Muscle of leg (tissue), 3 donors: ENCODE measurements at regions not wholly inside any gene's neighbourhood (a gene's known extent, or its start where the extent isn't known, plus 50 kb on each side); places are given as distances from the start of the nearest gene placed in this dataset.

Source experiments
- DNase-seq: peaks from one replicate; pipeline ENCODE4 v3.0.0; 2013
- H3K27ac ChIP-seq: one replicate; pipeline ENCODE4 v1.5.1; 2013; ENCODE audit warnings: mild to moderate bottlenecking, low read length, control low read depth
- H3K27me3 ChIP-seq: one replicate; pipeline ENCODE4 v1.6.1; 2013; ENCODE audit warnings: low read length; ENCODE audit not compliant: control insufficient read depth, insufficient read depth
- H3K36me3 ChIP-seq: one replicate; pipeline ENCODE4 v1.6.1; 2013; ENCODE audit warnings: low read length; ENCODE audit not compliant: control insufficient read depth, insufficient read depth
- H3K4me1 ChIP-seq: one replicate; pipeline ENCODE4 v1.6.1; 2013; ENCODE audit warnings: low read length; ENCODE audit not compliant: control insufficient read depth, insufficient read depth
- H3K4me3 ChIP-seq: one replicate; pipeline ENCODE4 v1.5.1; 2013; ENCODE audit warnings: low read length, control low read depth
- H3K9me3 ChIP-seq: replicated peaks from 2 replicates; pipeline ENCODE4 v1.6.1; 2013; ENCODE audit warnings: low read depth, low read length; ENCODE audit not compliant: control insufficient read depth
- WGBS: methylation state at CpG from one replicate; pipeline ENCODE4 v1.1.5; 2013; ENCODE audit warnings: missing lambda C conversion rate; ENCODE audit not compliant: insufficient coverage; 5-methylcytosine and 5-hydroxymethylcytosine counted together

GRCh38 chr2:164439885-164440284 is 181.4 kb downstream of the GRB14 start:
- H3K27me3 ChIP-seq = no peaks in the 10 kb centered on the region
- H3K36me3 ChIP-seq = no peaks in the 10 kb centered on the region
- H3K9me3 ChIP-seq = no peaks in the 10 kb centered on the region
- H3K4me1 ChIP-seq = no peaks in the 10 kb centered on the region
- no peak for DNase-seq
- H3K27ac ChIP-seq = no peak overlapping the region
- no peak overlapping the region for H3K4me3 ChIP-seq
- WGBS = no CpG with 5 or more reads among the region's 3 CpGs

DNA sequence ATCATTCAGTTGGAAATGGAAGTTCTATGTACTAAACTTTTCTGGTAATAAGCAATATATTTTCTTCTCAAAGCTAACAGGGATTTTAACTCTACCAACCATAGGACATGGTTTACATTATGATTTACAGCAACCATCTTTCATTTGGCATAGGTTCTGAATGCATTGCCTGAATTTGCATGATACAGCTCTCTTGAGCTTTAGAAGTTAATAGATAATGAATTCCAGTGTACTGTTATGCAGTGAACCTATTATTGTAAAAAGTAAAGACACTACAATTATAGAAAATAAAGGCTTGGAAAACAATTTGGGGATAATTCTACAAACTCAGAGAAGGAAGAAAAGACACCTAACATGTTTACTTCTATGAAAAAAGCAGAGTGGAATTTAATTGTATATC is 182.0 kb downstream of the GRB14 start:
- H3K27ac ChIP-seq = no peak overlapping the region

DNA sequence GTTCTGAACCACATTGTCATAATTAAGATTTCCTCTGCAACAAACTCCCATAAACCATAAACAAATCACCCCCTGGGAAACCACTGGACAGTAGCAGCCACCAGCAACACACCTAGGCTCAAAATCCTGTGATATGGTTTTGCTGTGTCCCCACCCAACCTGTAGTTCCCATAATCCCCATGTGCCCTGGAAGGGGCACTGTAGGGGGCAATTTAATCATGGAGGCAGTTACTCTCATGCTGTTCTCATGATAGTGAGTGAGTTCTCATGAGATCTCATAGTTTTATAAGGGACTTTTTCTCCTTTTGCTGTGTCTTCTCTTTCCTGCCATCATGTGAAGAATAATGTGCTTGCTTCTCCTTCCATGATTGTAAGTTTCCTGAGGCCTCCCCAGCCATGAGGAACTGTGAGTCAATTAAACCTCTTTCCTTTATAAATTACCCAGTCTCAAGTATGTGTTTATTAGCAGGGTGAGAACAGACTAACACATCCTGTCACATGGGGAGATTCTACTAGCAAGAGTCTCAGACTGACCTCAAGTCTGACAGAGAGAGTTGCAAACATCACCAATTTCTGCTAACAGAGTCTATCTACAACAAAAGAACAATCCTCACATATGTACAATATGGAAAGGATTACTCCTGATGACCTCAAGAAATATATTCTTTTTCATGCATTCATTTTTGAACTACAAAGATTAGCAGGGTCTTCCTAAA is 182.6 kb downstream of the GRB14 start:
- DNase-seq = no peak
- H3K4me3 ChIP-seq = no peak overlapping the region
- H3K9me3 ChIP-seq = no peaks in the 10 kb centered on the region

More for the DNA sequence above, 182.0 kb downstream of the GRB14 start:
- Histone ChIP-seq H3K4me3 (no peak overlapping the region), H3K9me3 (no peaks in the 10 kb centered on the region), H3K4me1 (no peaks in the 10 kb centered on the region), H3K27me3 (no peaks in the 10 kb centered on the region), H3K36me3 (no peaks in the 10 kb centered on the region)
- DNase-seq = no peak

GRCh38 chr2:164436131-164436530 is 185.2 kb downstream of the GRB14 start:
- Histone ChIP-seq H3K9me3 (no peaks in the 10 kb centered on the region), H3K27me3 (no peaks in the 10 kb centered on the region), H3K4me3 (no peak overlapping the region), H3K27ac (no peak overlapping the region), H3K36me3 (no peaks in the 10 kb centered on the region), H3K4me1 (no peaks in the 10 kb centered on the region)
- WGBS = no CpG with 5 or more reads among the region's 3 CpGs
- no peak for DNase-seq

More for the DNA sequence above, 182.6 kb downstream of the GRB14 start:
- no peaks in the 10 kb centered on the region for H3K27me3 ChIP-seq
- no peaks in the 10 kb centered on the region for H3K36me3 ChIP-seq
- no peaks in the 10 kb centered on the region for H3K4me1 ChIP-seq
- no peak overlapping the region for H3K27ac ChIP-seq

- DNase-seq = peak; percentile 65
Observed at GRCh38 chr2:164430166-164430783, 191.0 kb downstream of the GRB14 start.

DNA sequence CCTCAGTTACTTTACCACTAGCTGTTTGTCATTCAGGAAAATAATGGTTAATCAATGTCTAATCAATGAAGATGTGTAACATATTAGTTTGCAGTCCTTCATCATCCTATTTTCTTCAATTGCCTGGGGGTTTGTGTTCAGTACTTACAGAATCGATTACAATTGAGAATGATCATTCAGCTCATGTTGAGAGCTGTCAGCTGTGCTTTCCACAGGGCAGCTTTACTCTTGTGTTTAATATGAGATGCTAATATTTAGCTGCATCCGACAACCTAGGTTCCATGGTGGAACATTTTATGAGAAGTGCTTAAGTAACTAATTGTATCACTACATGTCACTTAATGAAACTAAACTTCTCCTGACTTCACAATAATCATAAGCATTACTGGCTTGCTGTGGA is 191.9 kb downstream of the GRB14 start:
- H3K27me3 ChIP-seq = no peaks in the 10 kb centered on the region
- H3K9me3 ChIP-seq = no peaks in the 10 kb centered on the region
- H3K27ac ChIP-seq = no peak overlapping the region
- no CpG with 5 or more reads among the region's 2 CpGs for WGBS
- DNase-seq = no peak
- H3K4me3 ChIP-seq = no peak overlapping the region
- H3K4me1 ChIP-seq = no peaks in the 10 kb centered on the region
- no peaks in the 10 kb centered on the region for H3K36me3 ChIP-seq

More at GRCh38 chr2:164430166-164430783, 191.0 kb downstream of the GRB14 start:
- Histone ChIP-seq H3K4me3 (no peak overlapping the region), H3K27me3 (no peaks in the 10 kb centered on the region), H3K9me3 (no peaks in the 10 kb centered on the region), H3K4me1 (no peaks in the 10 kb centered on the region), H3K36me3 (no peaks in the 10 kb centered on the region), H3K27ac (no peak overlapping the region)
- WGBS = no CpG with 5 or more reads among the region's 3 CpGs

DNA sequence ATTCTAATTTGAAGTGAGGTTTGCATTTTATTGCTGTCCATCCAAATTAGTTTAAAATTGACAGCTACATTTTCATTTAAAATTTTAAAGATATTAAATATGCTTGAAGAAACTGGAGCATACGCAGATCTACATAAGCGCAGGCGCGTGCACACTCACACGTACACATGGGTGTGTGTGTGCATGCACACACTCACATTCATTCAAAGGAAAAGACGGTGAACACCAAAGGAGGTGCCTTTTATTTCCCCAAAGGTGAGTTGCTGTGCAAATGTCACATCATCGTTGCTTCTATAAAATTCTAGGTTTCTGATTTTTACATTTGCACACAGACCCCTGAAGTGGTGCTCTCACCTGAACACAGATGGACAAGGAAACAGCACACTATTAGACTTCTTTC is 194.2 kb downstream of the GRB14 start:
- Histone ChIP-seq H3K9me3 (no peaks in the 10 kb centered on the region), H3K4me3 (no peak overlapping the region), H3K27ac (no peak overlapping the region), H3K4me1 (no peaks in the 10 kb centered on the region), H3K27me3 (no peaks in the 10 kb centered on the region), H3K36me3 (no peaks in the 10 kb centered on the region)
- DNase-seq = no peak
- WGBS = no CpG with 5 or more reads among the region's 7 CpGs

DNA sequence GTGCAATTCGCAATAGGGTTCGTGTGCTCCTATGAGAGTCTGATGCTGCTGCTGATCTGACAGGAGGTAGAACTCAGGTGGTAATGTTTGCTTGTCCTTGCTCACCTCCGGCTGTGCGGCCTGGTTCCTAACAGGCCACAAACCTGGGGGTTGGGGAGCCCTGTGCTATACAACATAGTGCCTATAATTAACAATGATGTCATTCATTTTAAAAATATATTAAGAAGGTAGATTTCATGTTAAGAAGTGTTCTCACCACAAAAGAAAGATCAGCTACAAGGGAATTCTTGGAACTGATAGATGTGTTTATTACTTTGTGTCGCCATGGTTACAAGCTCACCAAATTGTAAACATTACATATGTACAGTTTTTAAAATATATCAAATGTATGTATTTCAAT is 200.5 kb downstream of the GRB14 start:
- Histone ChIP-seq H3K4me3 (no peak overlapping the region), H3K27me3 (no peaks in the 10 kb centered on the region), H3K9me3 (no peaks in the 10 kb centered on the region), H3K4me1 (no peaks in the 10 kb centered on the region), H3K36me3 (no peaks in the 10 kb centered on the region), H3K27ac (no peak overlapping the region)
- WGBS = no CpG with 5 or more reads among the region's 5 CpGs
- DNase-seq = peak; percentile 2

DNA sequence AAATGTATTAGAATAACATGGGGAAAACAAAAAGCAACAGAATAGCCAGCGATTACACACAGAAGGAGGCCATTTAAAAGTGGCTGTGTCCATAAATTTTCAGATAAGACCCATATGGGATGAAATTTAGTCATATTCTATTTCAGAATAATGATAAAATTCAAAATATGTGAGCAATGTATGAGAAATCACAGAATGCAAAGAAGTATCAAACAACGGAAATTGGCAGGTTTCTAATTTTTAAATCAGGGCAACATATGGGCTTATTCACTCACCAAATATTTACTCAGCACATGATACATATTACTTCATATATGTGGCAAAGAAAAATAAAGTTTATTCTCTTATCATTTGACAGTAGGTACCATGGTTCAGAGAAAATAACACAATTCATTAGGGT is 208.5 kb downstream of the GRB14 start:
- no peaks in the 10 kb centered on the region for H3K9me3 ChIP-seq
- H3K4me3 ChIP-seq = no peak overlapping the region
- H3K36me3 ChIP-seq = no peaks in the 10 kb centered on the region
- H3K4me1 ChIP-seq = no peaks in the 10 kb centered on the region
- no peaks in the 10 kb centered on the region for H3K27me3 ChIP-seq
- H3K27ac ChIP-seq = no peak overlapping the region
- DNase-seq = no peak
- no CpG with 5 or more reads among the region's 2 CpGs for WGBS

- H3K4me3 ChIP-seq = no peak overlapping the region
- no peaks in the 10 kb centered on the region for H3K36me3 ChIP-seq
Observed at GRCh38 chr2:164389411-164389810, 231.9 kb downstream of the GRB14 start.

More at GRCh38 chr2:164389411-164389810, 231.9 kb downstream of the GRB14 start:
- H3K4me1 ChIP-seq = no peaks in the 10 kb centered on the region
- no peaks in the 10 kb centered on the region for H3K27me3 ChIP-seq
- H3K27ac ChIP-seq = no peak overlapping the region
- DNase-seq = no peak
- no CpG with 5 or more reads among the region's 6 CpGs for WGBS
- no peaks in the 10 kb centered on the region for H3K9me3 ChIP-seq
